Activated CD4-positive, CD25-positive, alpha-beta regulatory T cell treated with anti-CD3 and anti-CD28 coated beads, Interleukin-2, amount 50 U/mL, for 16 hours (primary cell): ENCODE measurements at regions not wholly inside any gene's neighbourhood (a gene's known extent, or its start where the extent isn't known, plus 50 kb on each side); places are given as distances from the start of the nearest gene placed in this dataset.
"Not testable (repeated sequence)": the region's sequence is repeated elsewhere in the genome, so short reads cannot be mapped to it uniquely, and the experiment has no call there.

ENCODE experiments used
- DNase-seq: peaks from one replicate; pipeline ENCODE4 v3.0.0-alpha.2; 2020; ENCODE audit warnings: low read depth, low spot score

DNA sequence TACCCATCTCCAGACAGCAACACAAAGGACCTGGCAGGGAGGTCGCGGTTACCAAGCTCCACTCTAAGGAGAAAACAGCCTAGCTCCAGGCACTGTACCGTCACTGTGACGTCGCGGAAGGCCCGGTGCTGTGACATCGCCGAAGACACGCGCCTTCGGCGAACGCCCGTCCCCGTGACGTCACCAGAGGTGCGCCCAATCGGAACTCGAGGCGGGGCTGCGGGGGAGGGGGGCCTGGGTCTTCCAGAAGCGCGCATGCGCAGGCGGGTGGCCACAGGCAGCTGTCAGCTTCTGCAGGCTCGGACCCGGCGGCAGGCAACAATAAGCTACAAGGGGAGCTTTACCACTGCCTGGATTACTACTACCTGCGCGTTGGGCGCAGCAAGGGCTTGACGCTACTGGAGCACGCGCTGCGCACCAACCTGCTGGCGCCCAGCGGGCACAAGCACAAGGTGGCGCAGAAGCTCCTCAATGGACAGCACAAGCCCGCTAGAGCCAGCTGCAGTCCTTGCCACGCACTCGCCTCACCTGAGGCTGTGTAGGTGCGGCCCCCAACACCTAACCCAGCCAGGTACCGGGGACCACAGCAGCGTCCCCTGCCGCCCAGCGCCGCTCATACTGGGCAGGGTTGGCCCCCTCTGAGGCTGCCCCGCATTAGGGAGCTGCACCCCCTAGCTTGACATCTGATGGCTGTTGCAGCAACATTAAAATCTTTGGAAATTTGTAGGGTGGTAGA lies 208.4 kb downstream of the TPST1 start:
- peak; percentile 65 for DNase-seq

DNA sequence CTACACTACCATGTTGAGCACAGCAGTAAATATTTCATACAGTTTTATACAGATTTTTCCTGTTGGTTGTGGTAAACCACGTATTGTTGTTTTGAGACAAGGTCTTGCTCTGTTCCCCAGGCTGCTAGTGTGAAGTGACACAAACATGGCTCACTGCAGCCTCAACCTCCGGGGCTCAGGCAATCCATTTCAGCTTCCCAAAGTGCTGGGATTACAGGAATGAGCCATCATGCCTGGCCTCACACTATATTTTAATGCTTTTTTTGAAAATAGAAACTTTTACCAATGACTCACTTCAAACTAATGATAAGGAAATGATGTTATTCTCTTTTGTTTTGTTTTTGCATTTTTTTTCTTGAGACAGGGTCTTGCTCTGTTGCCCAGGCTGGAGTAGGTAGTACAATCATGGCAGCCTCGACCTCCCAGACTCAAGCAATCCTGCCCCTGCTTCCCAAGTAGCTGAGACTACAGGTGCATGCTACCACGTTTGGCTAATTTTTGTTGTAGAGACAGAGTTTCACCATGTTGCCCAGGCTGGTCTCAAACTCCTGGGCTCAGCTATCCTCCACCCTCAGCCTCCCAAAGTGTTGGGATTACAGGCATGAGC lies 210.6 kb downstream of the TPST1 start:
- no peak for DNase-seq

DNA sequence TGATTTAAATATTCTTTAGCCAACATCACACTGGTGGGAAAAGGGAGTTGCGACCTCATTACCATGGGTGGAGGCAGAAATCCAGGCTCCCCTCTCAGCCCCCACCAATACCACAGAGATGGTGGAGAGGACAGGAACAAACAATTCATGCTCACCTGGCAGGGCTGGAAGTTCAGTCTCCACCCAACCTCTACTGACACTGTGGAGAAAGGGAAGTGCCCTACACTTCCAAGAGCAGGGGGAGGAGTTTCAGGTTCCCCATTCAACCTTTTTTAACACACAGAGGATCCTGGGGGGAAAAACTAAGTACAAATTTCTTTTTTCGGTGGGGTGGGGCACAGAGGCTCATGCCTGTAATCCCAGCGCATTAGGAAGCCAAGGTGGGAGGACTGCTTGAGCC lies 210.1 kb upstream of the KCTD7 start:
- DNase-seq, result no peak

DNA sequence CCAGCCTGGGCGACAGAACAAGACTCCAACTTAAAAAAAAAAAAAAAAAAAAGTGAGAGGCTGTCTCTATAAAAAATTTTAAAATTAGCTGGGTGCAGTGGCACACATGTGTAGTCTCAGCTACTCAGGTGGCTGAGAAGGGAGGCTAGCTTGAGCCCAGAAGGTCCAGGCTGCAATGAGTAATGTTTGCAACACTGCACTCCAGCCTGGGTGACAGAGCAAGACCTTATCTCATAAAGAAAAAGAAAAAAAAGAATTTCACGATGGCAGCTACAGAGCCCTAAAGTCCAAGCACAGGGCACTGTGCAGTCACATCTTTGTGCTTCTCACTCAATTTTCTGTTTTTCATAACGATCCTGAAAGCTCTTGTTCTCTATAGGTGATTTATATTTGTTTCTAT lies 209.5 kb upstream of the KCTD7 start:
- no peak for DNase-seq

DNA sequence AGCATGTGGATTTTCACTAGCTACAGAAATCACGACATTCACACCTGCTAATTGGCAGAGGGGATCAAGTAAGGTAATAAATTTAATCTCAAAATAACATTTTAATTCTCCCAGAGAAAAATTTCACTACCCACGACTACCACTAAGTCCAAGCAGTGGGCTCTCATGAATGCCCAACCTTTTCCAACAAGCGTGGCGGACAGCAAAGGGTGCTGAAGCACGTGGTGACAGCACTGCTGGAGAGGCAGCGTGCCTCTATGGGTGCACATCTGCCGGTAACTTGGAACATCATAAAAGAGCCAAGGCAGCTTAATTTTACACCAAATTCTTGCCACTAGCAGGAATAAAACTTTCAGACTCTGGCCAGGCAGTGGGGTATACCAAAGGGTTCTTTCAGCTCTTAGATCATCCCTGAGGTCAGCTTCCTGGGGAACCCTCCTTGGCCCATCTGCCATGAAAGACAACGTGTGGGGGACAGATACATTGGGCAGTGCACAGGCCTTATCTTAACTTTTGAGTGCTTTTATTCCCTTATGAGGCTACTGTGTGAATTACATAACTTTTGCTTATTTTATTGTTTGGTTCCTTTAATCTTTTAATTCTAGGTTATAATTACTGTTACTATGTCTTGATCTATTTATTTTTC lies 206.7 kb upstream of the KCTD7 start:
- DNase-seq, result no peak

DNA sequence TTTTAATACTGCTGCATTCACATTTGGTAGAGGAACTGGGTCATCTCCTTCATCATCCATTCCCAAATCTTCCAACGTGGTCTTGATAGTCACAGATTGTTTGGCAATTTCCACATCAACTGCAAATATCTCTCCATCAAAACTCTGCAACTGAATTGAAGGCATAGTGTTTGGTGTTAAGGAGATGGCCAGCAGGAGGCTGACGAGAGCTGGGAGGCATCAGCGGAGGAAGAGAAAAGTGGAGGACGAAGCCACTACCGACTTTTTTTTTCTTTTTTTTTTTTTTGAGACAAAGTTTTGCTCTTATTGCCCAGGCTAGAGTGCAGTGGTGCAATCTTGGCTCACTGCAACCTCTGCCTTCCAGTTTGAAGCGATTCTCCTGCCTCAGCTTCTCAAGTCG lies 205.0 kb upstream of the KCTD7 start:
- DNase-seq, result no peak

DNA sequence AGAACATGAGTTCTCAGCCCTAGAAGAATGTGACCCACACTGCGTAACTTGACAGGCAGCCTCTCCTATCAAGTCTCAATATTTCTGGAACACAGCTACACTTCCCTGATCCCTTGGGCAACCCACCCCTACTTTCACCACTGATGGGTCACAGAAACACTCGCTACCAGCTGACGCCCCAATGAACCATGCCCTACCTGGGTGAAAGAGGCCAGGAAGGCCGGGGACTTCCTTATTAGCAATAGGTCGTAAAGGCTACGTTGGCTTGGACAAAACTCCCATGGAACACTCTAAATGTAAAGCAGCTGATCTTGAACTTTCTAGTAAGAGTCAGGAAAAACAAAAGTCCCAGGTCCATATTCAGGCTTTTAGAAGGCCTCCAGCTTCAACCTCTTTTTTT lies 202.3 kb upstream of the KCTD7 start:
- DNase-seq, result no peak

DNA sequence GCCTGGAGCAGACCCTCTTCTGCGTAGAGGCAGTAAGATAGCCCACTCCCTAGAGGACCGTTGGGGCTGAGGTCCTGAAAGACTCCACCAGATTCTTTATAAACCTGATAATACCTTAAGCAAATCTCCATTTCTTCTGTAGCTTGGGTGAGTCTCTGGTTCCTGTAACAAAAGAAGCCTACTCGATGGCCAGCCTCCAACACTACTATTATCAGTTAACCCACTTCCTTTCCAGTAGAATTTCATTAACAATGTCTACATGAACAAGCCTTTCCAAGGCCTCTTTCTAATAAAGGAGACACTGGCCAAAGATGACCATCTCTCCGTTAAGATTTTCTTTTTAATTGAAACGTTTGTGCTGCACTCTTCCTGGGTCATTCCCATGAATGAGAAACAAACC lies 201.7 kb upstream of the KCTD7 start:
- no peak for DNase-seq

DNA sequence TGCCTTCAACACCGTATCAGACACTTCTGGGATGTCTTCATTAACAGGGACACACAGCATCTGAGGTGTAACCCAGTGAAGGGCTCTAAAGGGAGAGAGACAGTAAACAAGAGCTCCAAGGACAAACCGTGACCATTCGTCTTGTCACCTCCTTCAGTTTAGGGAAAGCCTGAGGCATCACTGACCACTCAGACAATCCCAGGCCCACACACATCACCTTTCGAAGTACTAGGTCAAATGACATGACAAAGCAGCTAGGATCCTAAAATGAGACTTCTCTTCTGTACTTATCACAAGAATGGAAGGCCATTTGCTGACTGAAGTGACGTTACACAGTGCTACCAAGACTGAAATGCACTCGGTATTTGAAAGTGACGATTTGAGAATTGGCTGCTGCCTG lies 200.7 kb upstream of the KCTD7 start:
- no peak for DNase-seq

DNA sequence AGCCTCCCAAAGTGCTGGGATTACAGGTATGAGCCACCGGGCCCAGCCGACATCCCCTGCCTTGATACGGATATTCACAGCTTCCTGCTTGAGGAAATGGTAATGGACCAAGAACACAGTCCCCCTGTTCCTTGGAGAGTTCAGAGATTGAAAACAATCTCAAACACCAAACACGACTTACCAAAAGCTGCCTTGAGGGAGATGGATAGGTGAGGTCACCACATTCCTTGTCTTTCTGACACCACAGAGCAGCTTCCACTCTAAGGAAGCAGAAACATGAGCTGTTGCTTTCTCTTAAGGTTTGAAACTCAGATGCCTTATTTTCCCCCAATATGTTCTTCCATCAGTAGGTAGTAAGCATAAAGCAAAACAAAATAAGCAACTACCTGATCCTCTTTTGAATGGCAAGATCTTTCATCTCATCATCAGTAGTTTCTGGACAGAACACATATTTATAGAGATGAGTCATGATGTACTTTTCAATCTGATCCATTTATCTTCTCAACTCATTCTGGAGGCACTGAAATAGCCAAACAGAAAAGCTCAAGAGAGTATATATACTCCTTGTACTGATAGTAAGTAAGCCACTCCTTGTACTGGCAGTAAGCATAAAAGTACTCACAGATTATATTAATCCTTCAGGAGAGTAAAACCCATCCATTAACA lies 199.1 kb upstream of the KCTD7 start:
- DNase-seq, result no peak

DNA sequence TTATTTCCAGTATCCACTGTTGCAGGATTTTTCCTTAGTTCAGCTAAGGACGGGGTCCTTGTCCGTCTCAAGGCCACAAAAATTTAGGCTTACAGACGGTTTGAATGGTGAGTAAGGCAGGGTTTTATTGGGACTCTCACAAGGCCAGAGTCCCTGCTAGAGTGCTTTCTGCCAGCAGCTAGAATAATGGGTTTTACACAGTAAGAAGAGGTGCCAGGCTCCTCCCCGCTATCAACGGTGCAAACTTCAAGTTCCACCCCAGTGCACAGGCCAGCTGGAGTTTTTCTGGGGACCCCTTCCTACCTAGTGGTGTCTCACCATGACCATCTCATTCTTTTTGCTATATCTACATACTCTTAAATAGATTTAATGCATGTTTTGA lies 198.5 kb upstream of the KCTD7 start:
- no peak for DNase-seq

DNA sequence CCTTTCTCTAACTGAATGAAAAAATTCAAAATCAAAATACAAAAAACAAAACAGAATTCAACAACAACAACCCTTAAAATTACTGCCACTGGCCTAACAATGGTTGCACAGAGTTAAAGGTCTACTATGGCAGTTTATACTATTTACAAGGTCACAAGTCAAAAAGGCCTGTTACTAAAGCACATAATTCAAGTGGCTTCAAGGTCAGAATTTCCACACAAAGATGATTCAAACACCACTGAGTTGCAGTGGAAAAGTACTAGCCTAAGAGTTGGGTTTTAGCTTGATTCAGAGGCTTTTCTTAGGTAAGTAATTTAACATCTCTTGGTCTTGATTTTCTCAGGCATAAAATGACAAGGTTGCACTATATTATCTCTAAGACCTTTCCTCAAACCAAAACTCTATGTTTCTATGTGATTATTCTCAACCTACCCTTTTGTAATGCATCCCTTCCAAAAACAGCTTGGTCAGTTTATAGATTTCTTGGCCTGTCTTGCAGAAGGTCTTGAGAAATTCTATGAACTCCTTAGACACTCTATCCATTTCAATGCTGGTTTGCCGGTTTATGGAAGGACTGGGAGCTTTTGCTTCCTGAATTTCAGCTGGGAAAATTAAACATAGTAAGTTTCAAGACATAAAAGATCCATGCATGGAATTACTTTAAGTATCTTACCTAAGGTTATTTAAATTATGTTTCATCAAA lies 189.8 kb upstream of the KCTD7 start:
- DNase-seq, result not testable (repeated sequence)

DNA sequence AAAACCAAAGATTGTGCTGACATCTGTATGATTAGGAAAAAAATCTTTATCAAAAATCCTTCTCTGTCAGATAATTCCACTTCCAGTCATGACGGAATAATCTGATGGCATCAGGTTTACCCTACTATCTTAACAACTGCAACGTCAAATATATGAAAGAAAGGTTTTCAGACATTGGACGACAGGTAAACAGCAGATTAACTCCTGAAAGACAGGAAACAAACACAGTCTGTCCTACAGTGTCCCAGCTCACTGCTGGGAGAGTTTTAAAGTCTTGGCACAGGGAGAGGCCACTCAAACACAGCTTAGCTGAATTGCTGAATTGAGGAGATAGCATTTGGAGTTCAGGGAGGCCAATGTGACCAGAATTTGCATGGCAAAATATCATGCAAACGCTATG lies 186.3 kb upstream of the KCTD7 start:
- DNase-seq, result no peak

DNA sequence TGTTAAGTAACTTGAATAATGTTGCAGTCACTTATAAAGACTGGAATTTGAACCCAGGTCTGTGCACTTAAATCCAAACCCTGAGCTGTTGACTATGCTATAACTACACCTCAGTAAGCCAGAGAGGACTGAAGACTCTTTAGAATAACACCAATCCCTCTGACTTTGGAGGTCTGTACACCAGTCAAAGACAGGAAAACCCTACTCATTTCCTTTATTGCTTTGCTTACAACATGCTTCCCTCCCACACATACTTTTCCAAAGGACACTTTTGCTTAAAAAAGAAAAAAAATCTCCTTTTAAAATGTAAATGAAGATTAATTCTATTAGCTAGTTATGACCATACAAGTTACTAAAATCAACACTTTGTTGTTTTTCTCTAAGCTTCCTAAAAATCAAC lies 184.7 kb upstream of the KCTD7 start:
- DNase-seq, result no peak

DNA sequence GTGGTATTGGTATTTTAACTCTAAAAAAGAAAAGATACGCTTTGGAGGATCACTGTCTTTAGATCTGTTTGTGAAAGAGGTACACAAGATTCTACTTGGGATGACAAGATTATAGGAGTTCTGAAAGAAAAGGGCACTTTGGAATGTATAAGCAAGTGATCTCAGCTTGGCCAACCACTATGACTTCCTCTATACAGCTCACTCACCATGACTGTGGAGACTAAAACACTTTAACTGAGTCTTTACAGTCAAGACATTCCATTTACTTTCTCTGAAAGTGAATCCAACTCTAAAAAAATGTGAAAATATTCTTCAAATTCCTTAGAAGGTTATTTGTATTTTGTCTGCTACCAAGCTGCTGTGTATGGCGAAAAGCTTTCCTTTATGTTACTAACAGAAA lies 181.7 kb upstream of the KCTD7 start:
- not testable (repeated sequence) for DNase-seq

DNA sequence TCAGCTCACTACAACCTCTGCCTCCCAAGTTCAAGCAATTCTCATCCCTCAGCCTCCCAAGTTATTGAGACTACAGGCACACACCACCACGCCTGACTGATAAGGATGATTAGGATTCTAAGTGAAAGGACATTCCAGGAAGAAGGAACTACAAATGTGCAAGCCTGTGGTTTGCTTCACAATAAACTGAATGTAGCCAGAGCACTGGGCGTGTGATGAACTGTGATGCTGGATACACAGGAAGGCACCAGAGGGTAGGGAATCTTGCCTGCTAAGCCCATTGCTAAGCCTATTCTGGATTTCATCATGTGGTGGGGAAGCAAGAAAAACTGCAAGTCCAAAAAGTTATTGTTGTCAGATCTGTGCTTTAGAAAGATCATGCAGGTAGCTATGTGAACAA lies 177.9 kb upstream of the KCTD7 start:
- not testable (repeated sequence) for DNase-seq

DNA sequence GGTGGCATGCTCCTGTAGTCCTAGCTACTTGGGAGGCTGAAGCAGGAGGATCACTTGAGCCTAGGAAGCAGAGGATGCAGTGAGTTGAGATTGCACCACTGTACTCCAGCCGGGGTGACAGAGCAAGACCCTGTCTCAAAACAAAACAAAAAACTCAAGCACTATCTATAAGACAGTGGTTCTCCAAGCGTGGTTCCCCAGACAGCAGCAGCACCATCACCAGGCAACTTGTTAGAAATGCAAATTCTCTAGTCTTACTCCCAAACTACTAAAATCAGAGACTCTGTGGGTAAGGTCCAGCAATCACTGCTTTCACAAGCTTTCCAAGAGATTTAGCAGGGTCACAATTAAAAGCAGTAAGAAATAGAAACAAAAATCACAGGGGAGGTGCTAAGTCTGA lies 177.0 kb upstream of the KCTD7 start:
- not testable (repeated sequence) for DNase-seq

DNA sequence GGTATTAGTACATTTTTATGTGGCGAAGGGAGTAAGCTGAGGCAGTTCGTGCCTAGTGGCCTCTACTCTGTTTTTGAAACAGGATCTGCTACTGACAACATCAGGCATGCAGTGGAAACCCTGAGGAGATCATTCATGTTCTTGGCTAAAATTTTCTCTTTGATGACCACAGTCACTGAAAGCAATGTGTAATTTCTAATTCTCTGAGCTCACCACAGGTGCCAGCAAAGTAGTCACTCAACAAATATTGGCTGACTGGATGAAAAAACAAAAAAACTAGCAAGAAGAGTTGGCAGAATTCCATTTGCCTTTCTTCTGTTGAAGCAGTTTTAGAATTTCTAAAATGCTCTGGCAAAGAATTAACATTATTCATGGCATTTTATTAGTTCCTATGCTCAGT lies 176.5 kb upstream of the KCTD7 start:
- no peak for DNase-seq

DNA sequence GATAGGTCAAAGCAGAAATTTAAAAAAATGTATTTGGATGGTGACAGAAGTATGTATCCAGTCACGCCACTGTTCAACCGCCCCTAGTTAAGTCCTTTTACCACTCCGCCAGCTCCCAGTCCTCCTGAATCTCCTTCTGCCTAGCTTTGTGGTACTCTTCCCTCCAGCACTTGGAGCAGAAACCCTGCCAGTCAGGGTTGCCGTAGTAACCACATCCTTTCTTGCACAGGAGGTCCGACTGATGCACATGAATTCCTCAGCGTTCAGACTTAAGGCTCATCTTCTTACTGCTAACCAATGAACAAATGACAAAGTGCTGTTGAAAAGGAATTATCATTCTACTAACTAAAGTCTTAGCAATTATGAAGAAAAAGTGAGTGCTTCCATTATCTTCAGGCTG lies 175.3 kb upstream of the KCTD7 start:
- no peak for DNase-seq

DNA sequence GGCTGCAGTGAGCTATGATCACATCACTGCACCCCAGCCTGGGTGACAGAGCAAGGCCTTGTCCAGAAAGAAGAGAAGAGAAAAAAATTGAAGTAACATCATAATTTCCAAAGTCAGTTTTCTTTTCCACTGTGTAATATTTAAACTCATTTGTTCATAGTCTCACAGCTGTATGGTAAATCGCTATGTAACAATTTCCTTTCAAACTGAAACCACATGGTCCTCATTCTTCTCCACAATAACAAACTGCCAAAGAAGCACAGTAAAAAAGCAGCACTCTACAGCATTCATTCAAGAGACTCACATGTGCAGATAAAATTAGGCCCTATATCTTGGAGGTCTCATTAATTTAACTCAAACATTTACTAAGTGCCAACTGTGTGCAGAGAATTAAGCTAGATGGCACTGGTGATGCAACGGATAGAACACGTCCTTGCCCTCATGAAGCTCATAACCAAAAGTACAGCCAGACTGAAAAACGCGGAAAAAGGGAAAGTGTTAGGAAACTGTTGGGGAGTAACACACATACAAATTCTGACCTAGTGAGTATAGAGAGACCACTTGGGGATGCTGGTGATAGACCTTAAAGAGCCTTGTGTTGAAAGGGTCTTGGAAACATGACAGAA lies 174.0 kb upstream of the KCTD7 start:
- no peak for DNase-seq

DNA sequence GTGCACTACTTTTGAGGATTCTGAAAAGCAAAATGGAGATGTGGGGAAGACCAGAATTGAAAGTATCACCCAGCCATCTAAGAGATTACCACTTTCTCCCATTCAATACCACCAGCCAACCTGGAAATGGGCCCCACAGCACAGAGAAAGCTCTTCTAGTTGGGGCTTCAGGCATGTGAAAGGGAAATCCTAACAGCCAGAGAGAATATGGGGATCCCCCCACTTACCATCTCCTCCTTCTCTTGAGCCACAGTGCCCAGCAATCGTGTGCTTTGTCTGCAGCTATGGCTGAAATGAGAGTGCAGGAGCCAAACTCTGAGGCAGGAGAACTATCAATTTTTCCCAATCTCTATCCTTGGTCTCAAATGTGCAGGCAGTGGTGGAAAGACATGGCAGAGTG lies 173.2 kb upstream of the KCTD7 start:
- not testable (repeated sequence) for DNase-seq

DNA sequence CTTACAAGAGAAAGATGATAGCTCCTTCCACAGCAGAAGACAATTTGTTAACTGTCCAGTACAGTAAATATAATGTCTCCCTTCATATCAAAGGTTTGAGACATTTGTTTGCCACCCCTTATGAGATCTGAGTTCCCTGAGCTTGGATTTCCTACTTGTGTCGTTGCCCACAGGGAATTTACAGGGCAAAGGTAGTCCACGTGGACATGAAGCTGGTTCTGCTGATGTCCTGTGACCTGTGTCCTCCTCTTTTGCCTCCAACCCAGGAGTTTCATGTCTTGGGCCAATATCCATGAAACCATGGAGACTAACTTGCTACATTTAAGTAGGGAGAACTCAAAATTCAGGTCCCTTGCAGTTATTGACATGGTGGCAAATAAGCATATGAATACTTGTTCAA lies 172.2 kb upstream of the KCTD7 start:
- DNase-seq, result not testable (repeated sequence)
